IMR-90 (cell line): ENCODE measurements at regions not wholly inside any gene's neighbourhood (a gene's known extent, or its start where the extent isn't known, plus 50 kb on each side); places are given as distances from the start of the nearest gene placed in this dataset.

Source experiments
- ATAC-seq: fragments of 200-7000 bp; cut with Tn5 transposase; 2 replicates; pipeline ENCODE4 v1.9.1; 2020; ENCODE audit warnings: low read depth, mild to moderate bottlenecking, moderate library complexity
- BruUV-seq: library from RNA; stranded (reverse); fragments of 400-500 nt; replicated peaks from 2 replicates; lab custom pipeline; 2021; lab: Mats Ljungman, UMichigan
- CTCF ChIA-PET: fragments of 300-600 bp; formaldehyde crosslinking; extraction: SDS; loops from one replicate; lab custom pipeline; 2021; ENCODE audit warnings: antibody characterized with exemption; lab: Yijun Ruan, JAX
- POLR2A ChIA-PET: fragments of 300-600 bp; sonication (Branson Sonifier 250); formaldehyde crosslinking; loops from one replicate; lab custom pipeline; 2022; ENCODE audit warnings: antibody characterized with exemption; ENCODE audit not compliant: unreplicated experiment; lab: Charles Lee
- DNase-seq: peaks from one replicate; pipeline ENCODE4 v3.0.0; 2013
- H2AFZ ChIP-seq: replicated peaks from 2 replicates; pipeline ENCODE3; 2013; ENCODE audit warnings: low read length, mild to moderate bottlenecking; ENCODE audit not compliant: poor library complexity
- H2AK5ac ChIP-seq: 2 replicates; pipeline ENCODE4 v1.6.1; 2013; ENCODE audit warnings: low read depth, low read length, inconsistent platforms
- H2AK9ac ChIP-seq: replicated peaks from 2 replicates; pipeline ENCODE3; 2013; ENCODE audit warnings: mild to moderate bottlenecking, low read depth, low read length, moderate library complexity; ENCODE audit not compliant: poor library complexity
- H2BK120ac ChIP-seq: 2 replicates; pipeline ENCODE4 v1.6.1; 2013; ENCODE audit warnings: low read depth, low read length, inconsistent platforms
- H2BK15ac ChIP-seq: 3 replicates; pipeline ENCODE4 v1.6.1; 2013; ENCODE audit warnings: low read depth, low read length, inconsistent platforms
- H2BK20ac ChIP-seq: 2 replicates; pipeline ENCODE4 v1.6.1; 2013; ENCODE audit warnings: low read depth, mild to moderate bottlenecking, inconsistent platforms, low read length, moderate library complexity
- H2BK5ac ChIP-seq: 2 replicates; pipeline ENCODE4 v1.6.1; 2013; ENCODE audit warnings: mild to moderate bottlenecking, low read depth, low read length, inconsistent platforms; ENCODE audit not compliant: poor library complexity, severe bottlenecking
- H3K14ac ChIP-seq: replicated peaks from 2 replicates; pipeline ENCODE4 v1.6.1; 2013; ENCODE audit warnings: low read depth, low read length, inconsistent platforms
- H3K18ac ChIP-seq: 2 replicates; pipeline ENCODE4 v1.6.1; 2013; ENCODE audit warnings: low read depth, low read length, control low read depth
- H3K23ac ChIP-seq: 2 replicates; pipeline ENCODE4 v1.6.1; 2013; ENCODE audit warnings: low read depth, low read length, inconsistent platforms
- H3K27ac ChIP-seq: 2 replicates; pipeline ENCODE4 v1.5.1; 2013; ENCODE audit warnings: mild to moderate bottlenecking, control low read depth, low read length; ENCODE audit not compliant: insufficient read depth
- H3K27me3 ChIP-seq: 2 replicates; pipeline ENCODE4 v1.6.1; 2013; ENCODE audit warnings: low read length; ENCODE audit not compliant: control insufficient read depth, insufficient read depth
- H3K36me3 ChIP-seq: 2 replicates; pipeline ENCODE4 v1.6.1; 2013; ENCODE audit warnings: low read length, mixed read lengths; ENCODE audit not compliant: control insufficient read depth, insufficient read depth
- H3K4ac ChIP-seq: 2 replicates; pipeline ENCODE4 v1.6.1; 2013; ENCODE audit warnings: low read depth, low read length, inconsistent platforms
- H3K4me1 ChIP-seq: 2 replicates; pipeline ENCODE4 v1.6.1; 2013; ENCODE audit warnings: low read length, mixed read lengths; ENCODE audit not compliant: control insufficient read depth, insufficient read depth
- H3K4me2 ChIP-seq: 2 replicates; pipeline ENCODE4 v1.6.1; 2013; ENCODE audit warnings: low read depth, mild to moderate bottlenecking, control low read depth, low read length, moderate library complexity
- H3K4me3 ChIP-seq: 2 replicates; pipeline ENCODE4 v1.5.1; 2013; ENCODE audit warnings: low read depth, mild to moderate bottlenecking, control low read depth, low read length, moderate library complexity; ENCODE audit not compliant: insufficient read depth
- H3K56ac ChIP-seq: 2 replicates; pipeline ENCODE4 v1.6.1; 2013; ENCODE audit warnings: low read length, inconsistent platforms; ENCODE audit not compliant: insufficient read depth; ENCODE audit errors: extremely low read depth
- H3K79me1 ChIP-seq, 2 experiments: 2 replicates each; pipeline ENCODE4 v1.6.1; 2013; ENCODE audit warnings: low read length in 2 of 2, inconsistent platforms in 1 of 2, low read depth in 1 of 2
- H3K9ac ChIP-seq: 2 replicates; pipeline ENCODE4 v1.6.1; 2013; ENCODE audit warnings: low read depth, low read length, control low read depth
- H3K9me1 ChIP-seq: 2 replicates; pipeline ENCODE4 v1.6.1; 2013; ENCODE audit warnings: low read length, inconsistent platforms; ENCODE audit not compliant: insufficient read depth
- H3K9me3 ChIP-seq: 2 replicates; pipeline ENCODE4 v1.6.1; 2013; ENCODE audit warnings: low read length; ENCODE audit not compliant: control insufficient read depth, insufficient read depth
- H4K20me1 ChIP-seq: 2 replicates; pipeline ENCODE4 v1.6.1; 2013; ENCODE audit warnings: low read length, inconsistent platforms; ENCODE audit not compliant: insufficient read depth
- H4K5ac ChIP-seq: 2 replicates; pipeline ENCODE4 v1.6.1; 2013; ENCODE audit warnings: mild to moderate bottlenecking, low read depth, low read length, control low read depth
- H4K8ac ChIP-seq, 2 experiments: 2 replicates each; pipeline ENCODE4 v1.6.1; 2013; ENCODE audit warnings: low read depth in 2 of 2, low read length in 2 of 2, control low read depth in 1 of 2, inconsistent platforms in 1 of 2
- H4K91ac ChIP-seq: 2 replicates; pipeline ENCODE4 v1.6.1; 2013; ENCODE audit warnings: low read depth, low read length, inconsistent platforms; ENCODE audit not compliant: insufficient read depth
- BHLHE40 ChIP-seq: fragments of 150-350 bp; IDR thresholded peaks from 2 replicates; pipeline ENCODE4 v1.6.1; 2016; ENCODE audit warnings: mild to moderate bottlenecking, low read depth, low read length
- CEBPB ChIP-seq: IDR thresholded peaks from 2 replicates; pipeline ENCODE4 v1.6.1; 2012; ENCODE audit warnings: low read depth, low read length, improper control_type of control experiment
- CHD1 ChIP-seq: IDR thresholded peaks from 2 replicates; pipeline ENCODE4 v1.6.1; 2012; ENCODE audit warnings: low read depth, low read length, improper control_type of control experiment
- FOS ChIP-seq: fragments of 150-350 bp; IDR thresholded peaks from 2 replicates; pipeline ENCODE4 v1.6.1; 2016; ENCODE audit warnings: low read depth, low read length
- MAFK ChIP-seq: IDR thresholded peaks from 2 replicates; pipeline ENCODE4 v1.6.1; 2012; ENCODE audit warnings: low read depth, low read length, improper control_type of control experiment
- MAZ ChIP-seq: IDR thresholded peaks from 2 replicates; pipeline ENCODE4 v1.6.1; 2012; ENCODE audit warnings: low read depth, mild to moderate bottlenecking, low read length, improper control_type of control experiment, moderate library complexity, borderline replicate concordance
- MXI1 ChIP-seq: IDR thresholded peaks from 2 replicates; pipeline ENCODE4 v1.6.1; 2012; ENCODE audit warnings: low read depth, mild to moderate bottlenecking, low read length, moderate library complexity, borderline replicate concordance
- NFE2L2 ChIP-seq: fragments of 150-350 bp; IDR thresholded peaks from 2 replicates; pipeline ENCODE4 v1.6.1; 2016; ENCODE audit warnings: low read depth, mild to moderate bottlenecking, low read length
- POLR2A ChIP-seq: IDR thresholded peaks from 2 replicates; pipeline ENCODE4 v1.6.1; 2012; ENCODE audit warnings: mild to moderate bottlenecking, low read depth, low read length
- RAD21 ChIP-seq: IDR thresholded peaks from 2 replicates; pipeline ENCODE4 v1.6.1; 2012; ENCODE audit warnings: low read length, improper control_type of control experiment
- RCOR1 ChIP-seq: IDR thresholded peaks from 2 replicates; pipeline ENCODE4 v1.6.1; 2012; ENCODE audit warnings: mild to moderate bottlenecking, low read length, improper control_type of control experiment; ENCODE audit not compliant: insufficient replicate concordance
- RFX5 ChIP-seq: IDR thresholded peaks from 2 replicates; pipeline ENCODE4 v1.8.0; 2012; ENCODE audit warnings: low read depth, mild to moderate bottlenecking, low read length, moderate library complexity
- SMC3 ChIP-seq: fragments of 150-350 bp; IDR thresholded peaks from 2 replicates; pipeline ENCODE4 v1.6.1; 2016; ENCODE audit warnings: low read depth, mild to moderate bottlenecking, antibody characterized with exemption, low read length, moderate library complexity
- WGBS, 2 experiments: methylation state at CpG; one replicate each; pipeline versions ENCODE4 v1.1.5 to v1.1.7; 2013; ENCODE audit warnings: missing lambda C conversion rate in 2 of 2; ENCODE audit not compliant: insufficient read length in 1 of 2; ENCODE audit errors: extremely low coverage in 2 of 2; 5-methylcytosine and 5-hydroxymethylcytosine counted together
- dilution Hi-C: fragments of 300-500 bp; cut with HindIII; formaldehyde crosslinking; loops from one replicate; pipeline ENCODE4 v1.14.3; 2018; ENCODE audit warnings: low sequenced_read_pairs; ENCODE audit not compliant: unreplicated experiment
- in situ Hi-C: fragments of 300-500 bp; cut with MboI; formaldehyde crosslinking; loops from 3 replicates; pipeline ENCODE4 v1.14.3; 2019; ENCODE audit warnings: low sequenced_read_pairs, inconsistent platforms, mixed read lengths
- intact Hi-C: fragments of 100-400 bp; cut with micrococcal nuclease; formaldehyde crosslinking; loops from 2 replicates; pipeline ENCODE4 v1.10.0; 2022
- TF ChIP-seq, protein P1 (sequence below): fragments of 150-350 bp; IDR thresholded peaks from 2 replicates; pipeline ENCODE4 v1.6.1; 2016; ENCODE audit warnings: low read depth, mild to moderate bottlenecking, low read length, moderate library complexity, borderline replicate concordance
- TF ChIP-seq, protein P2 (sequence below): conservative IDR thresholded peaks from 2 replicates; pipeline ENCODE4 v1.5.1; 2012; ENCODE audit warnings: mild to moderate bottlenecking, low read depth, low read length, improper control_type of control experiment
- TF ChIP-seq, protein P3 (sequence below): fragments of 150-350 bp; IDR thresholded peaks from 2 replicates; pipeline ENCODE4 v1.6.1; 2017; ENCODE audit warnings: mild to moderate bottlenecking, antibody characterized with exemption, low read length, low read depth

DNA sequence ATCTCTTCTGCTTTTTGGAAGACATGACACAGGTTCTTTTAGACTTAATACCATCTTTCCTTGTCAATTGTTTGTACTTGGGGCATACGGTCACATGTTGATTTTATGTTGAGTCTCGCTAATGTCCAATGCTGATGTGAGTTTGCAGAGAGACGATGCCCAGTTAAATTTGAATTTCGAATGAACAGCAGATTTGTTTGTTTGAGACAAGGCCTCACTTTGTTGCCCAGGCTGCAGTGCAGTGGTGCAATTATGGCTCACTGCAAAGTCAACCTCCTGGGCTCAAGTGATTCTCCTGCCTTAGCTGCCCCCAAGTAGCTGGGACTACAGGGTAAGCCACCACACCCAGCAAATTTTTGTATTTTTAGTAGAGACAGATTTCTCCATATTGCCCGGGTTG is 473.5 kb downstream of the RIT2 start:
- Histone ChIP-seq H3K56ac (no peak overlapping the region), H4K8ac (no peak overlapping the region), H2AFZ (no peak overlapping the region), H3K4me1 (no peaks in the 10 kb centered on the region), H3K9me3 (peaks cover 3% of the 10 kb centered on the region; the same call in 1 of the 2 replicates), H4K91ac (no peak overlapping the region), H4K5ac (no peak overlapping the region), H2BK5ac (no peak overlapping the region), H3K23ac (no peak overlapping the region), H3K79me1 (no peaks in the 10 kb centered on the region), H2BK120ac (no peak overlapping the region), H3K9ac (no peak overlapping the region), H3K4me3 (no peak overlapping the region), H3K4me2 (no peak overlapping the region), H3K27me3 (no peaks in the 10 kb centered on the region), H3K9me1 (no peaks in the 10 kb centered on the region), H3K27ac (no peak overlapping the region), H3K4ac (no peak overlapping the region), H2AK5ac (no peak overlapping the region), H4K20me1 (no peaks in the 10 kb centered on the region), H3K18ac (no peak overlapping the region), H2BK15ac (no peak overlapping the region), H2BK20ac (no peak overlapping the region), H3K14ac (no peak overlapping the region), H2AK9ac (no peak overlapping the region), H3K36me3 (no peaks in the 10 kb centered on the region)
- no peak for DNase-seq
- in situ Hi-C loops = no loop called here
- no TSS peak for BruUV-seq
- POLR2A ChIA-PET = no interaction called here
- CTCF ChIA-PET = no interaction called here
- 73% methylated on average over 2 of the region's 5 CpGs; no CpG with 5 or more reads in 1 of the 2 experiments for WGBS, 2 experiments
- TF ChIP-seq MAZ = no peak
- no peak for TF ChIP-seq BHLHE40
- TF ChIP-seq POLR2A = no peak
- no peak for TF ChIP-seq RCOR1
- no peak for TF ChIP-seq RFX5
- no peak for TF ChIP-seq FOS
- TF ChIP-seq, protein P1, sequence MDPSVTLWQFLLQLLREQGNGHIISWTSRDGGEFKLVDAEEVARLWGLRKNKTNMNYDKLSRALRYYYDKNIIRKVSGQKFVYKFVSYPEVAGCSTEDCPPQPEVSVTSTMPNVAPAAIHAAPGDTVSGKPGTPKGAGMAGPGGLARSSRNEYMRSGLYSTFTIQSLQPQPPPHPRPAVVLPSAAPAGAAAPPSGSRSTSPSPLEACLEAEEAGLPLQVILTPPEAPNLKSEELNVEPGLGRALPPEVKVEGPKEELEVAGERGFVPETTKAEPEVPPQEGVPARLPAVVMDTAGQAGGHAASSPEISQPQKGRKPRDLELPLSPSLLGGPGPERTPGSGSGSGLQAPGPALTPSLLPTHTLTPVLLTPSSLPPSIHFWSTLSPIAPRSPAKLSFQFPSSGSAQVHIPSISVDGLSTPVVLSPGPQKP = no peak
- TF ChIP-seq SMC3 = no peak
- TF ChIP-seq, protein P2, sequence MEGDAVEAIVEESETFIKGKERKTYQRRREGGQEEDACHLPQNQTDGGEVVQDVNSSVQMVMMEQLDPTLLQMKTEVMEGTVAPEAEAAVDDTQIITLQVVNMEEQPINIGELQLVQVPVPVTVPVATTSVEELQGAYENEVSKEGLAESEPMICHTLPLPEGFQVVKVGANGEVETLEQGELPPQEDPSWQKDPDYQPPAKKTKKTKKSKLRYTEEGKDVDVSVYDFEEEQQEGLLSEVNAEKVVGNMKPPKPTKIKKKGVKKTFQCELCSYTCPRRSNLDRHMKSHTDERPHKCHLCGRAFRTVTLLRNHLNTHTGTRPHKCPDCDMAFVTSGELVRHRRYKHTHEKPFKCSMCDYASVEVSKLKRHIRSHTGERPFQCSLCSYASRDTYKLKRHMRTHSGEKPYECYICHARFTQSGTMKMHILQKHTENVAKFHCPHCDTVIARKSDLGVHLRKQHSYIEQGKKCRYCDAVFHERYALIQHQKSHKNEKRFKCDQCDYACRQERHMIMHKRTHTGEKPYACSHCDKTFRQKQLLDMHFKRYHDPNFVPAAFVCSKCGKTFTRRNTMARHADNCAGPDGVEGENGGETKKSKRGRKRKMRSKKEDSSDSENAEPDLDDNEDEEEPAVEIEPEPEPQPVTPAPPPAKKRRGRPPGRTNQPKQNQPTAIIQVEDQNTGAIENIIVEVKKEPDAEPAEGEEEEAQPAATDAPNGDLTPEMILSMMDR = no peak
- TF ChIP-seq NFE2L2 = no peak
- no peak for TF ChIP-seq CEBPB
- TF ChIP-seq RAD21 = no peak
- TF ChIP-seq, protein P3, sequence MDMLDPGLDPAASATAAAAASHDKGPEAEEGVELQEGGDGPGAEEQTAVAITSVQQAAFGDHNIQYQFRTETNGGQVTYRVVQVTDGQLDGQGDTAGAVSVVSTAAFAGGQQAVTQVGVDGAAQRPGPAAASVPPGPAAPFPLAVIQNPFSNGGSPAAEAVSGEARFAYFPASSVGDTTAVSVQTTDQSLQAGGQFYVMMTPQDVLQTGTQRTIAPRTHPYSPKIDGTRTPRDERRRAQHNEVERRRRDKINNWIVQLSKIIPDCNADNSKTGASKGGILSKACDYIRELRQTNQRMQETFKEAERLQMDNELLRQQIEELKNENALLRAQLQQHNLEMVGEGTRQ = no peak
- TF ChIP-seq CHD1 = no peak
- no peak for TF ChIP-seq MXI1
- no peak for TF ChIP-seq MAFK
- dilution Hi-C loops = no loop called here
- no peak for ATAC-seq
- intact Hi-C loops = no loop called here
